Activated CD4-positive, alpha-beta T cell treated with anti-CD3 and anti-CD28 coated beads, Interleukin-2, amount 50 U/mL, for 16 hours (primary cell): ENCODE measurements at regions not wholly inside any gene's neighbourhood (a gene's known extent, or its start where the extent isn't known, plus 50 kb on each side); places are given as distances from the start of the nearest gene placed in this dataset.

Experiments
- DNase-seq: peaks from one replicate; pipeline ENCODE4 v3.0.0-alpha.2; 2020

- no peak for DNase-seq
Measured at GRCh38 chr18:73913505-73913904, 234.1 kb downstream of the FBXO15 start.

GRCh38 chr18:73908323-73908722, 239.3 kb downstream of the FBXO15 start:
- DNase-seq, result no peak

- DNase-seq, result no peak
Measured at GRCh38 chr18:73901566-73901965, 246.1 kb downstream of the FBXO15 start.

GRCh38 chr18:73901151-73901550, 246.5 kb downstream of the FBXO15 start:
- DNase-seq, result no peak

GRCh38 chr18:73900106-73900835, 247.4 kb downstream of the FBXO15 start:
- no peak for DNase-seq

- no peak for DNase-seq
Measured at GRCh38 chr18:73897517-73897916, 250.1 kb downstream of the FBXO15 start.

GRCh38 chr18:73896685-73897084, 250.9 kb downstream of the FBXO15 start:
- no peak for DNase-seq

- no peak for DNase-seq
Measured at GRCh38 chr18:73895701-73896100, 251.9 kb downstream of the FBXO15 start.

- no peak for DNase-seq
Measured at GRCh38 chr18:73893880-73894279, 253.8 kb downstream of the FBXO15 start.

- no peak for DNase-seq
Measured at GRCh38 chr18:73891572-73892421, 255.8 kb downstream of the FBXO15 start.

GRCh38 chr18:73888565-73888964, 259.1 kb downstream of the FBXO15 start:
- DNase-seq, result no peak

GRCh38 chr18:73887801-73888200, 259.8 kb downstream of the FBXO15 start:
- DNase-seq, result no peak

GRCh38 chr18:73884868-73885267, 262.8 kb downstream of the FBXO15 start:
- DNase-seq, result no peak

GRCh38 chr18:73881396-73881917, 266.2 kb downstream of the FBXO15 start:
- no peak for DNase-seq

- DNase-seq, result no peak
Measured at GRCh38 chr18:73880387-73880786, 267.2 kb downstream of the FBXO15 start.

GRCh38 chr18:73879766-73880165, 267.9 kb downstream of the FBXO15 start:
- DNase-seq, result no peak

- no peak for DNase-seq
Measured at GRCh38 chr18:73879328-73879727, 268.3 kb downstream of the FBXO15 start.

- no peak for DNase-seq
Measured at GRCh38 chr18:73869182-73869581, 278.5 kb downstream of the FBXO15 start.

GRCh38 chr18:73861771-73862170, 285.9 kb downstream of the FBXO15 start:
- no peak for DNase-seq

- DNase-seq, result no peak
Measured at GRCh38 chr18:73859837-73860397, 287.7 kb downstream of the FBXO15 start.

- no peak for DNase-seq
Measured at GRCh38 chr18:73852789-73853549, 294.7 kb downstream of the FBXO15 start.

- no peak for DNase-seq
Measured at GRCh38 chr18:73850782-73851181, 296.9 kb downstream of the FBXO15 start.

GRCh38 chr18:73848656-73849055, 299.0 kb downstream of the FBXO15 start:
- no peak for DNase-seq
